HG02870 (cell line): ENCODE measurements at regions not wholly inside any gene's neighbourhood (a gene's known extent, or its start where the extent isn't known, plus 50 kb on each side); places are given as distances from the start of the nearest gene placed in this dataset.

Source experiments
- ATAC-seq: cut with Tn5 transposase; IDR thresholded peaks from one replicate; pipeline ENCODE4 v1.9.1; 2021; ENCODE audit warnings: mild to moderate bottlenecking, moderate library complexity; ENCODE audit not compliant: unreplicated experiment

- ATAC-seq, result no peak
Measured at GRCh38 chr7:110591341-110591740, 499.6 kb upstream of the LRRN3 start.

GRCh38 chr7:110592557-110592956, 498.4 kb upstream of the LRRN3 start:
- ATAC-seq, result no peak

- ATAC-seq, result no peak
Measured at GRCh38 chr7:110593355-110593754, 497.6 kb upstream of the LRRN3 start.

- no peak for ATAC-seq
Measured at GRCh38 chr7:110595694-110596093, 495.2 kb upstream of the LRRN3 start.

GRCh38 chr7:110600956-110601355, 490.0 kb upstream of the LRRN3 start:
- ATAC-seq, result no peak

GRCh38 chr7:110601710-110602109, 489.2 kb upstream of the LRRN3 start:
- ATAC-seq, result no peak

GRCh38 chr7:110604206-110604605, 486.7 kb upstream of the LRRN3 start:
- no peak for ATAC-seq

GRCh38 chr7:110604885-110605284, 486.0 kb upstream of the LRRN3 start:
- ATAC-seq, result no peak

GRCh38 chr7:110607050-110607857, 483.7 kb upstream of the LRRN3 start:
- ATAC-seq, result no peak

GRCh38 chr7:110609336-110609735, 481.6 kb upstream of the LRRN3 start:
- no peak for ATAC-seq

- ATAC-seq, result no peak
Measured at GRCh38 chr7:110612680-110613079, 478.2 kb upstream of the LRRN3 start.
